Stimulated activated CD4-positive, alpha-beta T cell treated with anti-CD3 and anti-CD28 coated beads, Interleukin-15, amount 100 ng/mL, for 24 hours (primary cell): ENCODE measurements at regions not wholly inside any gene's neighbourhood (a gene's known extent, or its start where the extent isn't known, plus 50 kb on each side); places are given as distances from the start of the nearest gene placed in this dataset.

Source experiments
- DNase-seq: peaks from one replicate; pipeline ENCODE4 v3.0.0-alpha.2; 2020

DNA sequence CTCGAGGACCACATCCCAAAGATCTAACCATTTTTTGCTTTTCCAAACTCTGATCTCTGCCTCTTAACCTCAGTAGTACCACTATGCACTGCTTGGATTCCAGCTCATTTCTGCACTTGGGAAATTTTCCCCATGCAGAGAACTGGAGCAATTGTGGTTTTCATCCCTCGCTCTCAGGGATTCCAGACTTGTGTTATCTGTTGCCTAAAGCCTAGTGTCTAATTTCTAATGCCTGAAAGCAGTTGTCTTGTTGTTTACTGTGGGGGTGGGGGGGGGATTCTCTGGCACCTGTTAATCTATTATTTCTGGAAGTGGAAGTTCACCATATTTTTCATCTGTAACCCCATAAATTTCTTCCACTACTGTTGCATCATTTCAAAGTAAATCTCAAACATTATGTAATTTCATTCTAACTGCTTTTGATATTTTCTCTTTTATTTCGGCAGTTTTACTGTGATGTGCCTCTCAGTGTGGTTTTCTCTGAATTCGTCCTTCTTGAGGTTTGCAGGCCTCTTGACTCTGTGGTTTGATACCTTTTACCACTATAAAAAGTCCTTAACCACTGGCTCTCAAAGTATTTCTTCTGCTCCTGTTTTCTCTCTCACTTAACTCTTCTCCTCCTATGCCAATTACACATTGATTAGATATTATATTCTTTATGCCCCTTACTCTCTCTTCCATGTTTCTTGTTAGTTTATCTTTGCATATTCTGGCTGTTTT lies 205.6 kb upstream of the EOLA2 start:
- DNase-seq, result no peak

DNA sequence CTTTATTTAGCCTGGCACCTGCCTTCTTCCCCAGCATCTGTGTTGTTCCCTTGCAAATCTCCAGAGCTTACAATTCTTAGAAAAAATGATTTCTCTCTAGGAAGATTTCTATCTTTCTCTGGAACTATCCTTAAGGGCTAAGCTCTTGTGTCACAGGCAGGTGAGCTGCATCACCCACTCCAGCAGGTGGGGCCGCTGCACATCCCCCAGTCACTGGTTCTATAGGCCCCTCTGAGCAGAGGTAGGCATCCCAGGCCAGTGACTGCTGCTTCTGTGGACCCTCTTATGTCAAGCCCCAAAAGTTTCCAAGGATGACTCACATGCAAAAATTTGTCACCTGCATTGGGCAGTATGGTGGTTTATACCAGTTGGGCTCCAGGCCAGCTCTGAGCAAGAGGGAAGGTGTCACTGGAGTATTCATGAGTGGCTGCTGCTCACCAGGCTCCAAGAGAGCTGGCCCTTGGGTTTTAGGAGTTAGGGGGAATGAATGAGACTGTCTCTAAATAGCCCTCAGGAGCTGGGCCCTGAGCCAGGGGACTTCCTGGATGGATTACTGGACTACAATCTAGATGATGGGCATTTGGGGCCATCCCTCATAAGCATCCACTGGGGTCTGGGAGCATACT lies 208.1 kb upstream of the EOLA2 start:
- no peak for DNase-seq

DNA sequence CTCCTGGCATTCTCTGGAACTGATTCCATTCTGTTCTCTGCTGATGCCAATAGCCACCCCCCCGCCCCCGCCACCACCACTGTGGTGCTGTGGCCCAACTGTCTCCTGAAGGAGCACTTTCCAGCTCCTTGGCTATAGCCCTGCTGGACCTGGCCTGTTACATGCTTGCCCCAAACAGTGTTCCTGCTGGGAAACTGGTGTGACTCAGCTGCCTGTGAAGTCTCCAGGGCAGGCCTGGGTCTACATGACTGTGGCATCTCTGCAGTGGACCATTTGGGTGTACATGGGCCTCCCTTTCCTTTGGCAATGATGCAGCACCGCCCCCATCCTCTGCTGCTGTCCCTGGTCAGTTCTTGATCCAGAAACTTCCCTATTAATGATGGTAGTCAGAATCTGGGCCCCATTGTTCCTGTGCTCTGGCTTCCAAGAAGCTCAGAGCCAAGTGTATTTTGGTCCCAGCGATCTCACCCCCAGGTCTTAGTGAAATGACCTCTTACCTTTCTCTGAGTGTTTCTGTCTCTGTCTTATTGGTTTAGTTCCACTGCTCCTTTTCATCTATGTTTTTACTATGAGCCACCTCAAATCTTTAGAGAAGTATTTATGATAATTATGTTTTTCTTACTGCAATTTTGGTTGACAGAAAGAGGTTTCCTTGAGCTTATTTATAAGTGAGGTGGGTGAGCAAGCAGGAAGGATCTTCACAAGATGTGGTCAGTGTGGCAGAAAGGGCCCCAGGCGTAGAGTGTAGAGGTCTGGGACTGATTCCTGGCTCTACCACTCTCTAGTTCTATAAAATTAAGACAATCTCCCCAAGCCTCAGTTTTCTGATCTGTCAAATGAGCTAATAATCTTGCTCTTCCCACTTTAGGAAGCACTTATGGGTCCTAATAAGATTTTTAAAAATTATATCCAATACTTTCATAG lies 210.7 kb upstream of the EOLA2 start:
- no peak for DNase-seq

DNA sequence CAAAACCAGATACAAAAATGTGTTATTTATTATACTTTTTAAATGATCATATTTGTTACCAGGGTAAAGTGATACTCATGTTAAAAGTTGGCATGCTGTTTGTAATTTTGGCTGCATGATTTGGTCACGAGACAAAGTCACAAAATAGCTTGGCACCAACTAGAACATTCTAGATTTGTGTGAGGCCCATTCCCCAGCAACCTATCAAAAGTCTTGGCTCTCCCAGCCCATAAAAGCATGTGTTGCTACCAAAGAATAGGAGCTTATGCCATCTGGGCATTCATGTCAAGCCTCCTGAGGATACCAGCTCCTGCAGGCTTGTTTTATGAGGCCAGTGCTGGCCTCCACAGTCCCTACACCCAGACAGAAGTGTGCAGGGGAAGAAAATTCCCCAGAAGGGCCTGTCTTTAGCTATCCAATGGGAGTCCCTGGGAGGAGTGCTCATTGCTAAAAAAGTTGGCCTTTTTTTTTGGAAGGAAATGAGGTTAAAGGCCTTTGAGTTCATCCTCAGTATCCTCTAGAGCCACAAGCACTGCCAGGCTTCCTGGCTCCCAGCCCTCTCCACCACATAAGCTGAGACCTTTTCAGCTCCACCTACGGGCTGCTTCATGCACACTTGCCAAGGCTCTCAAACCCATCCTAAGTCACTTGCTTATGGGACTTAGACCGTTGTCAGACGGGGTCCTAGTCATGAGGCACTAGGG lies 211.9 kb upstream of the EOLA2 start:
- DNase-seq, result no peak

DNA sequence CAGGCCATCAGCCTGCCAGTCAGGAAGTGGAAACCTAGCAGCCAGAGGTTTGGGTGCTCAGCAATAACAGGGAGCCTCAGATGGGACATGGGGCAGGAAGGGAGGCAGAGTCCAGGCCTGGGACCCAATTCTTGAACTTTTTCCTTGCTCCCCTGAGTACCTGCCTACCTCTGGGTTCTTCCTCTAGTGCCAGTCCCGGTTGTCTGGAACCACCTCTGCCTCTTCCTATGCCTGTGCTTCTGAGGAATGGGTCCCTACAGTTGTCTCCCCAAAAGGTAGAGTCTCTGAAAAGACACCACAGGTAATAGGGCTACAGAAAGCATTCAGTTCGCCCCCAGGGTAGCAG lies 212.4 kb upstream of the MAMLD1 start:
- DNase-seq, result no peak

DNA sequence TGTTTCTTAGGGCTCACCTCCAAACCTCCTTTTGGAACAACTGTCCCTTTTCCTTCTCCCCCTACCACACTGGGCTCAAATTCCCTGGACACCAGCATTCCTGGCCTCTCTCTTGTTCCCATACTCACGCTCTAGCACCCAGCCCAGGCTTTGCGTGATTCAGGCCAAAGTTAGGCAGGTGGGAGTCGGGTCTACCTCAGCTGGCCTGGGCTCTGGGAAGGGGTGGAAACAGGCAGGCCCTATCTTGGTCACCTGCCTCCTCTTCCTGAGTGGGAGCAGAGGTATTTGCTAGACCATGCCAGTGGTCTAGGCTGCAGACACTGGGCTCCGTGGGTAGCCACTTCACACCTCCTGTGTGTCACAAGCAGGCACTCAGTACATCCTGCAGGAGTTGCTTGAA lies 211.1 kb upstream of the MAMLD1 start:
- no peak for DNase-seq

DNA sequence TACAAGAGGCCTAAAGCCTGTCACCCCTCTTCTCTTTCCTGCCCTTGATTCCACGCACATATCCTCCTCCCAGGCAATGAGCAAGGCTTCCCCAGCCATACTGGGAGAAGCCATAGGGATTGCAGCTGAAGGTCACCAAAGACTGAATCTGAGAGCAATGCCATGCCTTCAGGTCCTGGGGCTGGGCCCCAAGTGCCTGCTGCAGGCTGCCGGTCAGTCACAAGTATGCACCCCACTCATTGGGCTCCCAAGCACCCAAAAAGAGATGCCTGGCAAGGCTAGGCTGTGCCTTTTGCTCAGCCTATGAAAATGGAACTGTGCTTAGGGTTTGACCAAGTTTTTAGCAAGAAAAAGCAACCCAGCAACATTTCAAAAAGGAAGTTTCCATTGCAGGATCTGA lies 210.6 kb upstream of the MAMLD1 start:
- no peak for DNase-seq

DNA sequence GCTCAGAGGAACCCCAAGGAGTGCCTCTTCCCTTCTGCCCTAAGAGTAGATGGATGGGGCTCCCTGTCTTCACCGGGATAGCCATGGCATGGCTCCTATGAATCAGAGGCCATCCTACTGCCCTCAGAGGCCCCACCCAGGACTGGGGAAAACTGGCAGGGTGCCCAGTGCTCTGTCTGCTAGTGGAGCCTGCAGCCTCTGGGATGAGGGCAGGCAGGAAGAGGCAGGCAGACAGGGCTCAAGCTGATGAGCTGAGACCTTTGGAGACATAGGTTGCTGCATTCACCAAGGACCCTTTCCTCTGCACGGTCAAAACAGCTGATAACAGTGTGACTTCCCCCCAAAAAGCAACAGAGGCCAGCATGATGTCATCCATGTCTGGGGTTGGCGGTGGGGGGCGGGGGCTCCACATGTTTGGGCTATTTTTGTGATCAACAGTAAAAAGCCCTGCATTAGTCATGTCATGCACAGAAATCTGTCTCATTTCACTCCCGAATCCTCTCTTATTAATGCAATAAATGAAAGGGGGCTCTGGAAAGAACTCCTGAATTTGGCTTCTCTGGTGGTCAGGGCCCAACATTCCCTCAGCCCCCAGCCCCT lies 207.6 kb upstream of the MAMLD1 start:
- DNase-seq, result no peak

DNA sequence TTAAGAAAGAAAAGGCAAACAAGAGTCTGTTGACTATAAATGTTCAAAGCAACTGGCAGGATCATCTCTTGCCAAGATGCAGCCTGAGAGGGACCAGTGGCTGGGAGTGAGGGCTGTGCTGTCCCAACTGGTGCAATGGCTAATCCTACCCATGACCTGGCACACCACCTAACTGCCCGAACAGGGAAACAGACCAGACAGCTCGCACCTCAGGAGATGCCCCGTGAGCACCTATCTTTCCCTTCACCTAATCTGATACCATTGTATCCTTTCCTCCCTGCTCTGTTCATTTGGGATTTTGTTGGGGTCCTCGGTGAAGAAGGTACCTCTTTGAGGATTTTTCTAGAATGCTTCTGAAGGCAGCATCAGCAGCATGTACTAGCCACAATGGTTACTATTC lies 206.5 kb upstream of the MAMLD1 start:
- no peak for DNase-seq

DNA sequence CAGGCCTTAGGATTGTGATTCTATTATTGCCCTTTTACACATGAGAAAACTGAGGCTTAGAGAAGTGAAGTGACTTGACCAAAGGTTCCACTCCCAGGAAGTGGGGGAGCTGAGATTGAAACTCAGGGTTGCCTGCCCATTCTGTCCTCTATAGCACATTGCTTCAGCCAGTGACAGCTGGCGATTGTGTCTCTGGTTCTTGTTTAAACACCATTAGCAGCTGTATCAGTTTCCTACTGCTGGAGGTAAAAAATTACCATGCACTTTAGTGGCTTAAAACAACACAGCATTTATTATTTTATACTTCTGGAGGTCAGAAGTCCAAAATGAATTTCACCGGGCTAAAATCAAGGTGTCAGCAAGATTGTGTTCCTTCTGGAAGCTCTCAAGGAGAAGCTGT lies 205.8 kb upstream of the MAMLD1 start:
- DNase-seq, result no peak

DNA sequence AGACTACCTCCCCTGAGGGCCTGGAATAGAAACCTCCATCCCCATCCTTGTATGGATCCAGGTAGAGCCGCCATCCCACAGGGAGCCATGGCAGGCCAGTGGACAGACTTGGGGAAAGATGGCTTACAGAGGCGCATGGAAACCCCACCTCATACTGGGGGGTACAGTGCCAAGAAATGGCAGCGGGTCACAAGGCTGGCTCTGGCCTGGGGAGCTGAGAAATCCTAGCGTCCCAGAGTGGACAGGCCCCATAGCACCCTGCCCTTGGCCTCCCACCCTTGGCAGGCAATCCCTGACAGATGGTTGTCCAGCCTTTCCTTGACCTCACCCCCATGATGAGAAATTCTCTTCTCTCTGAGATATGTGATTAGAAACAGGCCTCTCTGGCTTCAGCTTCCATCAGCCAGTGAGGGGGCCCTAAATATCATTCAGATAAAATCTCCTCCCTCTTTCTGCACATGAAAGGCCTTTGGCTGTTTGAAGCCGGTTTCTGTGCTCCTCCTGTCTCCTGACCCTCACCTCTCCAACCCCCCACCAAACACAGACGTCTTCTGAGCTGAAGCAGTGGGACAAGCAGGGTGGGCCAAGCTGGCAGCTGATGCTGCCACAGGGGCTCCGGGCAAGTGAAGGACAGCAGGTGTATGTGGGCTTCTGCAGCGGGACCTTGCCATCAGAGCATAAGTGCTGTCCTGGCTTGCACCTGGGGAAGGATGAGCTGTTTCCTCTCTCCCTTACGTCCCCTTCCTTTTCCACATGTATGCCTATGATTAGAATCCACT lies 204.4 kb upstream of the MAMLD1 start:
- no peak for DNase-seq

DNA sequence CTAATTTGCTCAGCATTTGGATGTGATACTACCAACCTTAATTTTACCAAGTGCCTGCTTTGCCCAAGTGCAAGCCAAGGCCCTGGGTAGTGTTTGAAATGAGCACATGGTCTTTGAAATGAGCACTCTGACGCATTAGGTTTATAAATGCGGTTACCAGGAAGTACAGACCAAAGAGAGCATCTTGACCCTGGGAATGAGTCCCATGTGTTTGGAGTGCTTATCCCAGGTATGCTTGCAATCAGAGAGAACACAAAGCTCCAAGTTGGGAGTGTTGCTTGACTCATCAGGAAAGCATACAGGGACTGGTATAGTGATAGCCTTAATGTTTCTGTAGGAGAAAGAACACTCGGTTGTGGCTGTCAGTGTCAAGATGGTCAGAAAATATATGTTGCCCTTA lies 203.6 kb upstream of the MAMLD1 start:
- DNase-seq, result no peak

DNA sequence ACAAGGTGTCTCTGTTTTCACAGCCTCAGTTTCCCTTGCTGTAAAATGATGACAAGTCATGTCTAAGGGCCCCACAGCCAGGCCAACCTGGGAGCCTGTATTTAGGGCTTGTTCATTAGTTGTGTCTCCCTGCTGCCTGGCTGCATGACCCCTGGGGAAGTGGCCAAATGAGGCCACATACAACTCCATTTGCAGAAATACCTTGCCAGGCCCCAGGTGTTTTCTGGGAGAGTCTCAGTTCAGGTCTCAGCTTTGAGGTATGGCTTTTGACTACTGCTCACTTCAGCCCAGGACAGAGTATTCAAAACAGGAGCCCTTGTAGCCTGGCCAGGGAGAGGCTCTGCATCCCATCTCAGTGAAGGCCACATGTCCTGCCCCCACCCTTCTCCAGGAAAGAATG lies 202.5 kb upstream of the MAMLD1 start:
- DNase-seq, result no peak

DNA sequence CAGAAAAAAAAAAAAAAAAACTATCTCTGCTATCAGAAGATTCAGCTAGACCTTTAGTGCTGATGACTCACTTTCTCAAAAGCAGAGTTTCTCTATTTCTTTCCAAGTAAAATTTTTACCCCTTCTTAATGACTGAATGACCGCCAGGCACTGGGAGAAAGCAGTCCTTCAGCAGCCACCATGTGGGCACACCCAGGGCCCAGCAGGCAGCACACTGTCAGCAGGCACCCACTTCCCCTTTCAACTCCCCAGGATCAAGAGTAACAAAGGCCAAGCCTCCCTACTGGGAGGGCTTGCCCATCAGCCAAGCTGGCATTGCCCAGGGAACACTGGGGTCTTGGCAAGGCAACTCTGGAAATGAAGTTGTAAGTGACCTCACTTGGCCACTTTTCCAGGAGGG lies 201.9 kb upstream of the MAMLD1 start:
- DNase-seq, result no peak

DNA sequence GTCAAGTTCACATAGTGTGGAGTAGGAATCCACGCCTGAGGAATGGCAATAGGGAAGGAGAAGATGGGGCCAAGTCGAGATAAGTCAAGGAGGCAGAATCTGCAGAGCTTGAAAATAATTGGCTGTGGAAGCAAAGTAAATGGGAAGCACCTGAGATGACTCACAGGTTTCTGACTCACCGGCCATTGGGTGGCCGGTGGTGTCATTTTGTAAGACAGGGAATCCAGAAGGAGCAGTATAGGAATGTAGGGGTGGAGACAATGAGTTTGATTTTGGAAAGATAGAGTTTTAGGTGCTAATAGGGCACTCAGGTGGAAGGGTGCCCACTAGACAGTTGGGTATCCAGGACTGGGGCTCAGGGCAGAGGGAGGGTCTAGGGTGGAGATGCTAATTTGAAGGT lies 201.0 kb upstream of the MAMLD1 start:
- DNase-seq, result no peak

DNA sequence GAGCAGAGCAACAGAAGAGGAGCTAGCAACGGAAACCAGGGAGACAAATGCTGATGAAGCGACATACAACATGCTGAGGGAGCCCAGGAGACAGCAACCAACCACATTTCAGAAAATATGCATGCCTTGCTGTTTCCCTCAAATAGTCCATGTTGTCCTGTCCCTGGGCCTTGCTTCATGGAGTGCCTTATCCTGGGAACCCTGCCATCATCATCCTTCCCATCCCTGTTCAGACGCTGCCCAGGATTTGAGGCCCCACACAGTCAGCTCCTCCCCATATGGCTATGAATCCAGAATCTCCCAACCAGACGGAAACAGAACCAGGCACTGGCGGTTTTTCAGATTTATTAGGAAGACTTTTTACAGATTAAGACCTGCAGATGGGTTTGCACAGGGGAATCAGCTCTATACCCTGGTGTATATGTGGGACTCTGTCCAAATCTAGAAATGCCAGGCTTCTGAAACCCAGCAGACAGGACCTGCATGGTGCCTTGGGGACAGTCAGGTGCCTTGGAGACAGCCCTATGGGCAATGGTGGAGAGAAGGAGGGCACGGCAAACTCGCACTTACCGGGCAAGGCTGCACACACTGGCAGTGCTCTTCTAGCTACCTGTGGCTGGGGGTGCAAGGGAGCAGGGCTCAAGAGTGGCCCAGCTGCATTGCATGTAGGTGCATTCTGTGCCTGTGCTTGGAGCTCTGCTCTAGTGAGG lies 199.7 kb upstream of the MAMLD1 start:
- DNase-seq, result no peak

DNA sequence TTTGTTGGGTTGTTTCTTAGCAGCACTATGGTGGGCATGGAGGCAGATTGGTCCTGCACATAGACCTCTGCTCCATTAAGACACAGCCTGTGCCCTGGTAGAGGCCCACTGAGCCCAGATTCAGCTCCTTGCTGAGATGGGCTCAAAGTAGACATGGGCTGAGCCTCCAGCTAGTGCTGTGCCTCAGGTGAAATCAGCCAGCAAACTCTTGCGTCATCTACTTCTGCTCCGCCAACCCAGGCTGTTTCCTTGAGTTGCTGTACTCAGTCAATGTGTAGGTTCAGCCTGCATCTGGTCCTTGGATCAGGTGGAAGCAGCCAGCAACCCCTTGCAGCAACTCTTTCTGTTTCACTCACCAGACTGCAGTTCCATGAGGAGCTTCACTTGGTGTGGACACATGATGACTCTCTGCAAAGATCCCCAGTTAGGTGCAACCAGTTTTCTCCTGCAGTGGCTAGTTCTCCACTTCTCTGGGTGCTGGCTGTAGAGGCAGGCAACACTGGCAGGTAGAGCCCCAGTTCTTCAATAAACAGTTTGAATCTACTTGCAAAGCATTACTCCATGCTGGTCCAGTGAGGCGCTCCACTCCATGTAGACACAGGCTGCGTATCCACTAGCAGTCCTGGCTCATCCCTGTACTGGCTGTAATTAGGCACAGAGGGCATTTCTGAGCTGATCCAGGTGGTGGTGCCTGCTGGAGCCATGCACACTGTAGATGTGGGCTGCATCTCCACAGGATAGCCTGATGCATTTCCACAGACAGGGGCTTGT lies 199.0 kb upstream of the MAMLD1 start:
- DNase-seq, result no peak

DNA sequence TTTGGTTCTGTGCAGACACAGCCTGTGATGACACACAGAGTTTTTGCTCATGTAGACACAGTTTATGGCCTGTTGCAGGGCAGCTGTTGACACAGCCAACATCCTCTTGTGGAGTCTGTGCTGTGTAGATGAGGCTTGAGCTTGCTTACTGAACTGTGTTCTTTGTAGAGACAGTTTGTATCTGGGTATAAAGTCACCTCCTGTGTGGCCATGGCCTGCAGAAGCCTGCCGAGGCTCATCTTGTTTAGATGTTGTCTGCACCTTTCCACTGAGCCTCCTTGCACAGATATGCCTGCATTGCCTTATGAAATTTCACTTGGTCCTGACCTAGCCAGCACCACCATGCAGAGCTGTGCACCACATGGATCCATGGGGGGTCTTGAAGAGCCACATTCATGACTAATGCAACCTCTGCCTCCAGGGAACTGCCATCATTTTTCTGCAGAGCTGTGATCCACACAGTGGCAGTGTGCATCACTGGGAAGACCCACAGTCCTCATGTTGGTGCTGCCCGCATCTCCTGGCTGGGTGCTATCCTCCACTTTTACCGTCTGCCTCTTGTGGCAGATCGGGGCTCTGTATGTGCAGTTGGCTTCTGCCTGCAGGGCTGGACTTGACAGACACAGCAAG lies 198.0 kb upstream of the MAMLD1 start:
- DNase-seq, result no peak

DNA sequence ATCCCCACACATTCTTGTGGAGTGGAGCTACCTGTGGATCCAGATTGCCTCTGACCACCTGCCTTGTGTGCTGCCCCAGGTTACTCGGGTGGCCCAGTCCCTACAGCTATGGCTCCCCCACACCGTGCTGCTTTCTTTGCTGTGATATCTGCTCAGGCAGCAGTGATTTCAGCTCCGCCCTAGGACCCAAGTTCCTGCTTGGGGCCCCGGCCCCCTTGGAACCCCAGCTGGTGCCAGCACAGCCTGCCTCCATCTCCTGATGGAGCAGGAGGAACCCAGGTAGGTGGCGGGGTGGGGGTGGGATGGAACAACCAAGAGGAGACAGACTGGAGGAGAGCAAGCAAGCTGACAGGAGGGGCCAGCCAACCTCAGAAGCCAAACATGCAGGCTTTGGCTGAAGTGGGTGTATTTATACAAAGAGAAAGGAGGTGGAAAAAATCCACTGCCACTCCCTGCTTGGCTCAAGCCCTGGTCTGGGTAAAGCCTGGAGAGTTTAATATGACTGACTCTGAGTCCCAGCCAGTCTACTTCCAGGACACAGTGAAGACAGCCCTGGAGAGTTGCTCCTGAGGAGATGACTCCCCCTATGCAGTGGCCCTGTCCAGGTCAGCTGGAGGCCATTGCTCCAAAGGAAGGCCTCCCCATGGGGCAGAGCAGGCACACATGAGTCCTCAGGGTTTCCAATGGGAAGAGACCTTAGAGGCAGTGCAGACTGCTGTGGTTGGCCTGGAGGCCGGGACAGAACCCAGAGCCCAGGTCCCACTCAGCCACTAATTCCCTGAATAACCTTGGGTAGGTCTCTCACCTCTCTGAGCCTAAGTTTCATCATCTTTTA lies 197.1 kb upstream of the MAMLD1 start:
- DNase-seq, result no peak
